ENCODE measurements at regions not wholly inside any gene's neighbourhood (a gene's known extent, or its start where the extent isn't known, plus 50 kb on each side); places are given as distances from the start of the nearest gene placed in this dataset.

GRCh38 chr4:30605616-30606190, 114.5 kb upstream of the PCDH7 start (continued):
- no peak for TF ChIP-seq REST (IDR thresholded peaks at IDR 0.05; ENCODE audit: unreplicated experiment)
- TF ChIP-seq ZNF331 (CRISPR knock-in tag; IDR thresholded peaks at IDR 0.05; ENCODE audit: low read depth): no peak
- no peak for TF ChIP-seq STAT1 (IDR thresholded peaks at IDR 0.05; ENCODE audit: unreplicated experiment)
- no peak for TF ChIP-seq CREB1 (CRISPR knock-in tag; IDR thresholded peaks at IDR 0.05; ENCODE audit: low read depth)
- TF ChIP-seq ZNF114 (CRISPR knock-in tag; IDR thresholded peaks at IDR 0.05): no peak

GRCh38 chr4:30610361-30610760, 109.8 kb upstream of the PCDH7 start:
- no peaks in the 10 kb centered on the region for H3F3A ChIP-seq (replicated peaks; ENCODE audit: low read depth)
- H3K4me1 ChIP-seq (ENCODE audit: insufficient read depth): no peaks in the 10 kb centered on the region
- H3K27me3 Mint-ChIP-seq (ENCODE audit: insufficient read depth, low read depth, poor library complexity): no peaks in the 10 kb centered on the region
- no peak overlapping the region for H3K4me3 ChIP-seq
- DNase-seq (ENCODE audit: low spot score) (no peak), ATAC-seq (no peak)
- H3K79me2 ChIP-seq (replicated peaks; ENCODE audit: insufficient read depth): no peaks in the 10 kb centered on the region
- H3K27ac Mint-ChIP-seq: no peak overlapping the region
- H3K27ac ChIP-seq (ENCODE audit: low read depth): no peak overlapping the region
- no peak overlapping the region for H3K4me2 ChIP-seq
- no peaks in the 10 kb centered on the region for H3K36me3 Mint-ChIP-seq (ENCODE audit: low read depth)
- no peaks in the 10 kb centered on the region for H3K36me3 ChIP-seq (ENCODE audit: insufficient read depth)
- peaks cover 3% of the 10 kb centered on the region; the same call in 1 of the 3 replicates for H3K4me1 Mint-ChIP-seq
- H3K9me2 ChIP-seq (ENCODE audit: insufficient read depth): no peaks in the 10 kb centered on the region
- no peak overlapping the region for H2AFZ ChIP-seq
- H3K27me3 ChIP-seq (ENCODE audit: insufficient read depth): no peaks in the 10 kb centered on the region
- no peaks in the 10 kb centered on the region for H4K20me1 ChIP-seq (replicated peaks; ENCODE audit: insufficient read depth)
- H3K9me3 Mint-ChIP-seq: no peaks in the 10 kb centered on the region; the same call in 2 of the 3 replicates
- TF ChIP-seq JUNB (IDR thresholded peaks at IDR 0.05; ENCODE audit: unreplicated experiment) (no peak), CREB1 (CRISPR knock-in tag; IDR thresholded peaks at IDR 0.05; ENCODE audit: low read depth) (no peak), ETS1 (IDR thresholded peaks at IDR 0.05) (no peak), EZH2phosphoT487 (IDR thresholded peaks at IDR 0.05; ENCODE audit: unreplicated experiment) (no peak), NANOG (IDR thresholded peaks at IDR 0.05; ENCODE audit: borderline replicate concordance) (no peak)
- H3K4me3 Mint-ChIP-seq: no peak overlapping the region

- H3K36me3 Mint-ChIP-seq (ENCODE audit: low read depth): no peaks in the 10 kb centered on the region
- no peaks in the 10 kb centered on the region for H3K79me2 ChIP-seq (replicated peaks; ENCODE audit: insufficient read depth)
- H3K9me2 ChIP-seq (ENCODE audit: insufficient read depth): no peaks in the 10 kb centered on the region
- H3K4me1 Mint-ChIP-seq: no peaks in the 10 kb centered on the region
- no peaks in the 10 kb centered on the region for H4K20me1 ChIP-seq (replicated peaks; ENCODE audit: insufficient read depth)
- H3K27me3 Mint-ChIP-seq (ENCODE audit: insufficient read depth, low read depth, poor library complexity): no peaks in the 10 kb centered on the region
- no peaks in the 10 kb centered on the region for H3K27me3 ChIP-seq (ENCODE audit: insufficient read depth)
- no peak for DNase-seq (ENCODE audit: low spot score)
- H3K9me3 Mint-ChIP-seq: no peaks in the 10 kb centered on the region
- TF ChIP-seq NANOG (IDR thresholded peaks at IDR 0.05; ENCODE audit: borderline replicate concordance): no peak
- H3K27ac Mint-ChIP-seq: no peak overlapping the region
- H3K4me3 Mint-ChIP-seq: no peak overlapping the region
- no peak for ATAC-seq
- no peaks in the 10 kb centered on the region for H3F3A ChIP-seq (replicated peaks; ENCODE audit: low read depth)
- H2AFZ ChIP-seq: no peak overlapping the region
- H3K4me1 ChIP-seq (ENCODE audit: insufficient read depth): no peaks in the 10 kb centered on the region
- H3K4me3 ChIP-seq: no peak overlapping the region
- no peak overlapping the region for H3K4me2 ChIP-seq
- no peak overlapping the region for H3K27ac ChIP-seq (ENCODE audit: low read depth)
- no peaks in the 10 kb centered on the region for H3K36me3 ChIP-seq (ENCODE audit: insufficient read depth)
Measured at GRCh38 chr4:30614771-30615170, 105.4 kb upstream of the PCDH7 start.
